Right renal pelvis (tissue), 4 donors: ENCODE measurements at regions not wholly inside any gene's neighbourhood (a gene's known extent, or its start where the extent isn't known, plus 50 kb on each side); places are given as distances from the start of the nearest gene placed in this dataset.

Experiments
- DNase-seq, 4 donors: peaks; one replicate each; pipeline ENCODE4 v3.0.0-alpha.2; 2013; ENCODE audit warnings: low read depth in 4 of 4, low spot score in 3 of 4, missing footprints in 1 of 4

GRCh38 chr16:65510850-65511249, 389.0 kb upstream of the CDH11 start:
- no peak for DNase-seq

GRCh38 chr16:65510241-65510640, 388.4 kb upstream of the CDH11 start:
- DNase-seq, result no peak

GRCh38 chr16:65509172-65509571, 387.3 kb upstream of the CDH11 start:
- DNase-seq, result no peak

GRCh38 chr16:65500919-65501318, 379.1 kb upstream of the CDH11 start:
- DNase-seq, result no peak

- no peak for DNase-seq
These were observed 378.1 kb upstream of the CDH11 start for GRCh38 chr16:65500007-65500406.

- DNase-seq, result no peak
These were observed 377.7 kb upstream of the CDH11 start for GRCh38 chr16:65499566-65499965.

- no peak for DNase-seq
These were observed 375.7 kb upstream of the CDH11 start for GRCh38 chr16:65497571-65497970.

GRCh38 chr16:65495106-65495505, 373.2 kb upstream of the CDH11 start:
- DNase-seq, result no peak

GRCh38 chr16:65494609-65495008, 372.7 kb upstream of the CDH11 start:
- no peak for DNase-seq

GRCh38 chr16:65494080-65494479, 372.2 kb upstream of the CDH11 start:
- no peak for DNase-seq

- no peak for DNase-seq
These were observed 368.4 kb upstream of the CDH11 start for GRCh38 chr16:65490286-65490685.

GRCh38 chr16:65489531-65490023, 367.7 kb upstream of the CDH11 start:
- no peak for DNase-seq

GRCh38 chr16:65487231-65487630, 365.4 kb upstream of the CDH11 start:
- DNase-seq, result no peak

- no peak for DNase-seq
These were observed 360.1 kb upstream of the CDH11 start for GRCh38 chr16:65481956-65482355.

- no peak for DNase-seq
These were observed 358.6 kb upstream of the CDH11 start for GRCh38 chr16:65480281-65481091.

GRCh38 chr16:65476448-65476955, 354.6 kb upstream of the CDH11 start:
- DNase-seq, result no peak

- no peak for DNase-seq
These were observed 351.8 kb upstream of the CDH11 start for GRCh38 chr16:65473699-65474098.

- no peak for DNase-seq
These were observed 347.3 kb upstream of the CDH11 start for GRCh38 chr16:65469116-65469515.

- DNase-seq, result no peak
These were observed 346.3 kb upstream of the CDH11 start for GRCh38 chr16:65468133-65468532.

- no peak for DNase-seq
These were observed 341.9 kb upstream of the CDH11 start for GRCh38 chr16:65463652-65464260.

- DNase-seq, result no peak
These were observed 335.2 kb upstream of the CDH11 start for GRCh38 chr16:65457084-65457483.

- no peak for DNase-seq
These were observed 333.9 kb upstream of the CDH11 start for GRCh38 chr16:65455761-65456160.
